ENCODE measurements at regions not wholly inside any gene's neighbourhood (a gene's known extent, or its start where the extent isn't known, plus 50 kb on each side); places are given as distances from the start of the nearest gene placed in this dataset.
"Not testable (repeated sequence)": the region's sequence is repeated elsewhere in the genome, so short reads cannot be mapped to it uniquely, and the experiment has no call there.

GRCh38 chr5:174897281-174897950 is 173.0 kb downstream of the MSX2 start:
- no peak overlapping the region for H3K4me3 ChIP-seq

GRCh38 chr5:174895360-174895759 is 171.0 kb downstream of the MSX2 start:
- H3K9me3 ChIP-seq: no peaks in the 10 kb centered on the region
- no peaks in the 10 kb centered on the region for H3K36me3 ChIP-seq
- no peak for TF ChIP-seq CTCF (IDR thresholded peaks at IDR 0.05)
- TF ChIP-seq POLR2A (IDR thresholded peaks at IDR 0.05): no peak
- H3K4me3 ChIP-seq: no peak overlapping the region
- H3K27me3 ChIP-seq: no peaks in the 10 kb centered on the region
- DNase-seq (no peak), ATAC-seq (no peak)
- no peak overlapping the region for H3K27ac ChIP-seq
- H3K4me1 ChIP-seq: no peaks in the 10 kb centered on the region
- WGBS, 4 donors: 54 to 64% (median 56%) methylated on average over 4 of the region's 4 CpGs
- intact Hi-C loops (cut with DNase I): no loop called here

More at GRCh38 chr5:174897281-174897950, 173.0 kb downstream of the MSX2 start:
- ATAC-seq (no peak), DNase-seq (no peak)
- intact Hi-C loops (cut with DNase I): no loop called here
- H3K27ac ChIP-seq: no peak overlapping the region
- TF ChIP-seq CTCF (IDR thresholded peaks at IDR 0.05): no peak
- no peak for TF ChIP-seq POLR2A (IDR thresholded peaks at IDR 0.05)
- WGBS, 4 donors: 83 to 92% (median 89%) methylated on average over 4 of the region's 4 CpGs
- H3K27me3 ChIP-seq: no peaks in the 10 kb centered on the region
- no peaks in the 10 kb centered on the region for H3K4me1 ChIP-seq
- H3K36me3 ChIP-seq: no peaks in the 10 kb centered on the region
- no peaks in the 10 kb centered on the region for H3K9me3 ChIP-seq

- TF ChIP-seq POLR2A (IDR thresholded peaks at IDR 0.05): no peak
- no peak for TF ChIP-seq CTCF (IDR thresholded peaks at IDR 0.05)
- WGBS, 4 donors: 85 to 91% (median 87%) methylated on average over 7 of the region's 7 CpGs
Observed at GRCh38 chr5:174892742-174893141, 168.4 kb downstream of the MSX2 start.

GRCh38 chr5:174880412-174881200 is 156.2 kb downstream of the MSX2 start:
- intact Hi-C loops (cut with DNase I); H3K4me1 ChIP-seq: not testable (repeated sequence)

More at GRCh38 chr5:174892742-174893141, 168.4 kb downstream of the MSX2 start:
- H3K36me3 ChIP-seq: no peaks in the 10 kb centered on the region
- no peaks in the 10 kb centered on the region for H3K4me1 ChIP-seq
- no peak for DNase-seq
- no peak for ATAC-seq
- H3K9me3 ChIP-seq: no peaks in the 10 kb centered on the region
- H3K4me3 ChIP-seq: no peak overlapping the region
- no peak overlapping the region for H3K27ac ChIP-seq
- intact Hi-C loops (cut with DNase I): no loop called here
- no peaks in the 10 kb centered on the region for H3K27me3 ChIP-seq

More at GRCh38 chr5:174880412-174881200, 156.2 kb downstream of the MSX2 start:
- H3K36me3 ChIP-seq, H3K27ac ChIP-seq, H3K4me3 ChIP-seq, DNase-seq, H3K27me3 ChIP-seq, ATAC-seq: not testable (repeated sequence)
- 84 to 95% (median 91%) methylated on average over 29 to 40 of the region's 40 CpGs for WGBS, 4 donors
- peaks cover 0 to 20% (median 0%) of the 10 kb centered on the region in 12 donors for H3K9me3 ChIP-seq

All from heart left ventricle (tissue), 16 donors.